ENCODE measurements at regions not wholly inside any gene's neighbourhood (a gene's known extent, or its start where the extent isn't known, plus 50 kb on each side); places are given as distances from the start of the nearest gene placed in this dataset.

GRCh38 chr6:94735270-94735669 lies 842.1 kb upstream of the MANEA start:
- TF ChIP-seq, protein P1, sequence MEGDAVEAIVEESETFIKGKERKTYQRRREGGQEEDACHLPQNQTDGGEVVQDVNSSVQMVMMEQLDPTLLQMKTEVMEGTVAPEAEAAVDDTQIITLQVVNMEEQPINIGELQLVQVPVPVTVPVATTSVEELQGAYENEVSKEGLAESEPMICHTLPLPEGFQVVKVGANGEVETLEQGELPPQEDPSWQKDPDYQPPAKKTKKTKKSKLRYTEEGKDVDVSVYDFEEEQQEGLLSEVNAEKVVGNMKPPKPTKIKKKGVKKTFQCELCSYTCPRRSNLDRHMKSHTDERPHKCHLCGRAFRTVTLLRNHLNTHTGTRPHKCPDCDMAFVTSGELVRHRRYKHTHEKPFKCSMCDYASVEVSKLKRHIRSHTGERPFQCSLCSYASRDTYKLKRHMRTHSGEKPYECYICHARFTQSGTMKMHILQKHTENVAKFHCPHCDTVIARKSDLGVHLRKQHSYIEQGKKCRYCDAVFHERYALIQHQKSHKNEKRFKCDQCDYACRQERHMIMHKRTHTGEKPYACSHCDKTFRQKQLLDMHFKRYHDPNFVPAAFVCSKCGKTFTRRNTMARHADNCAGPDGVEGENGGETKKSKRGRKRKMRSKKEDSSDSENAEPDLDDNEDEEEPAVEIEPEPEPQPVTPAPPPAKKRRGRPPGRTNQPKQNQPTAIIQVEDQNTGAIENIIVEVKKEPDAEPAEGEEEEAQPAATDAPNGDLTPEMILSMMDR (IDR thresholded peaks at IDR 0.05): no peak
- no peak for TF ChIP-seq POLR2A (IDR thresholded peaks at IDR 0.05)

Measured in right lobe of liver (tissue), 4 donors.